IgD-negative memory B cell (primary cell): ENCODE measurements at regions not wholly inside any gene's neighbourhood (a gene's known extent, or its start where the extent isn't known, plus 50 kb on each side); places are given as distances from the start of the nearest gene placed in this dataset.

Source experiments
- H3K27ac Mint-ChIP-seq, 3 donors: one replicate each; pipeline ENCODE4 v1.8.0; 2020 to 2022; ENCODE audit warnings: mild to moderate bottlenecking in 3 of 3, mixed read lengths in 3 of 3, moderate library complexity in 1 of 3
- H3K27me3 Mint-ChIP-seq: one replicate; pipeline ENCODE4 v1.8.0; 2021; ENCODE audit warnings: mixed read lengths
- H3K36me3 Mint-ChIP-seq: one replicate; pipeline ENCODE4 v1.8.0; 2020; ENCODE audit warnings: mild to moderate bottlenecking, mixed read lengths
- H3K4me1 Mint-ChIP-seq, 3 donors: one replicate each; pipeline ENCODE4 v1.8.0; 2020 to 2022; ENCODE audit warnings: mixed read lengths in 3 of 3, mild to moderate bottlenecking in 1 of 3
- H3K4me3 Mint-ChIP-seq, 4 donors: one replicate each; pipeline ENCODE4 v1.8.0; 2020 to 2022; ENCODE audit warnings: mild to moderate bottlenecking in 4 of 4, mixed read lengths in 4 of 4, moderate library complexity in 3 of 4
- H3K9me3 Mint-ChIP-seq, 3 donors: one replicate each; pipeline ENCODE4 v1.8.0; 2020 to 2021; ENCODE audit warnings: mixed read lengths in 3 of 3, mild to moderate bottlenecking in 1 of 3

- Mint-ChIP-seq H3K4me1 (no peaks in the 10 kb centered on the region), H3K27ac (no peak overlapping the region), H3K4me3 (no peak overlapping the region), H3K9me3 (no peaks in the 10 kb centered on the region), H3K36me3 (peaks cover 4% of the 10 kb centered on the region), H3K27me3 (no peaks in the 10 kb centered on the region)
These were observed 264.0 kb downstream of the SKAP2 start for GRCh38 chr7:26600411-26600810.

- H3K36me3 Mint-ChIP-seq: peaks cover 2% of the 10 kb centered on the region
- H3K9me3 Mint-ChIP-seq: no peaks in the 10 kb centered on the region
- H3K27me3 Mint-ChIP-seq: no peaks in the 10 kb centered on the region
- no peak overlapping the region for H3K4me3 Mint-ChIP-seq
- H3K4me1 Mint-ChIP-seq: no peaks in the 10 kb centered on the region
- no peak overlapping the region for H3K27ac Mint-ChIP-seq
These were observed 260.8 kb downstream of the SKAP2 start for GRCh38 chr7:26603631-26604030.

DNA sequence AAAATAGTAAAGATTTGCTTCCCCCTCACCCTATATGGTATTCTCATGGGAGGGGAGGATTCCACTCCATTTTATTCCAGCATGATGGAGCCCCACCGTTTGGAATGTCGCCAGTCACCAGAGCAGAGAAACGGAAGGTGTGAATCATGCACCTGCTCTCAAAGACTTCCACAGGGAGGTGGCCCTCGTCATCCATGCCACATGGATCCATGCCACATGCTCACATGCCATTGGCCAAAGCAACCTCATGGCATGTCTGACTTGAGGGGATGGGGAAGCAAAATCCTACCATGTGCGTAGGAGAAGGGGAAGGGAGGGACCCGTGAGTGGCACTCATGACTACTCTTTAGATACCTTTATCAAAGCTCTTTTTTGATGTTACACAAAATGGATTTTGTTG, 256.0 kb downstream of the SKAP2 start:
- Mint-ChIP-seq H3K9me3 (no peaks in the 10 kb centered on the region), H3K4me1 (no peaks in the 10 kb centered on the region), H3K27ac (no peak overlapping the region)

DNA sequence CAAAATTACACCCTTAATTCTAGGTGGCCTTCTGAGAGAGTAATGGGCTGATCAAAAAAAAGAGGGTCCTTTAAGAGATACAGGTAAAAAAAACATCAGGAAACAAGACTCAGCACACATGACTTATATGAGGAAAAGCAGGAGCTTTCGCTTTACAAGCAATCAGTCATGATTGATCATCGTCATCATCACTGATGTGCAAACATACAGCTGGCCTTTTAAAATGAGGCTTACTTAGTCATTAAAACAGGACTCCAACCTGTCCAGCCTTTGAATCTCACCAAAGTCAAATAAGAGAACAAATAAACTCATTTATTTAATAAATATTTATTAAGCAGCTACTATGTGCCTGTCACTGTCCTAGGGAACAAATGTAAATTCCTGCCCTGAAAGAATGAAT, 255.3 kb downstream of the SKAP2 start:
- no peaks in the 10 kb centered on the region for H3K9me3 Mint-ChIP-seq
- H3K36me3 Mint-ChIP-seq: peaks cover 3% of the 10 kb centered on the region
- H3K27ac Mint-ChIP-seq: no peak overlapping the region
- no peaks in the 10 kb centered on the region for H3K27me3 Mint-ChIP-seq
- no peak overlapping the region for H3K4me3 Mint-ChIP-seq
- peaks cover 0 to 1% (median 0%) of the 10 kb centered on the region in 3 donors for H3K4me1 Mint-ChIP-seq

More for the DNA sequence above, 256.0 kb downstream of the SKAP2 start:
- Mint-ChIP-seq H3K36me3 (peaks cover 5% of the 10 kb centered on the region), H3K27me3 (no peaks in the 10 kb centered on the region), H3K4me3 (no peak overlapping the region)

GRCh38 chr7:26609532-26609931, 254.9 kb downstream of the SKAP2 start:
- no peaks in the 10 kb centered on the region for H3K9me3 Mint-ChIP-seq
- H3K4me1 Mint-ChIP-seq: peaks cover 0 to 1% (median 0%) of the 10 kb centered on the region in 3 donors
- H3K27me3 Mint-ChIP-seq: no peaks in the 10 kb centered on the region
- peaks cover 3% of the 10 kb centered on the region for H3K36me3 Mint-ChIP-seq
- H3K4me3 Mint-ChIP-seq: no peak overlapping the region
- H3K27ac Mint-ChIP-seq: no peak overlapping the region

- H3K4me1 Mint-ChIP-seq: peaks cover 0 to 1% (median 0%) of the 10 kb centered on the region in 3 donors
- H3K27me3 Mint-ChIP-seq: no peaks in the 10 kb centered on the region
These were observed 251.6 kb downstream of the SKAP2 start for GRCh38 chr7:26612742-26613141.

GRCh38 chr7:26614503-26614902, 249.9 kb downstream of the SKAP2 start:
- H3K27me3 Mint-ChIP-seq: no peaks in the 10 kb centered on the region
- peaks cover 9% of the 10 kb centered on the region for H3K36me3 Mint-ChIP-seq
- H3K4me1 Mint-ChIP-seq: peaks cover 0 to 1% (median 0%) of the 10 kb centered on the region in 3 donors
- H3K4me3 Mint-ChIP-seq: no peak overlapping the region
- H3K27ac Mint-ChIP-seq: no peak overlapping the region
- no peaks in the 10 kb centered on the region for H3K9me3 Mint-ChIP-seq

More at GRCh38 chr7:26612742-26613141, 251.6 kb downstream of the SKAP2 start:
- peaks cover 9% of the 10 kb centered on the region for H3K36me3 Mint-ChIP-seq
- H3K27ac Mint-ChIP-seq: no peak overlapping the region
- H3K9me3 Mint-ChIP-seq: no peaks in the 10 kb centered on the region
- peak overlapping the region in 1 of 4 donors; percentile 18 for H3K4me3 Mint-ChIP-seq

DNA sequence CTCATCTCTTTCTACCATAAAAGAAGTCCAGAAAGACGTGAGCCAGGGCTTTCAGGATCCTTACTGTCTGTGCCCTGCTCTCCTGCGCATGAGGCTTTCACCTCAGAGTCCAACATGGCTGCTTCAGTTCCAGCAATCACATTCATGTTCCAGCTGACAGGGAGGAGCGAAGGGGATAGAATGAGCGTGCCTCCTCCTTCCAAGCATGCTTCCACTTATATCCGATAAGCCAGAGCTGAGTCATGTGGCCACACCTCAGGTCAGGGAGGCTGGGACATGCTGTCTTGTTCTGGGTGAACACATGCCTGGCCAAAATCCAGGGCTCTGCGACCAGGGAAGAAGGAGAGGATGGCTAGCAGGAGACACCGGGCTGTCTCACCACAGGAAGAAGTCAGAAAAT, 248.2 kb downstream of the SKAP2 start:
- H3K4me3 Mint-ChIP-seq: no peak overlapping the region
- H3K4me1 Mint-ChIP-seq: peaks cover 0 to 1% (median 0%) of the 10 kb centered on the region in 3 donors
- H3K9me3 Mint-ChIP-seq: no peaks in the 10 kb centered on the region
- H3K36me3 Mint-ChIP-seq: peaks cover 9% of the 10 kb centered on the region
- no peak overlapping the region for H3K27ac Mint-ChIP-seq
- H3K27me3 Mint-ChIP-seq: no peaks in the 10 kb centered on the region

GRCh38 chr7:26617066-26617465, 247.3 kb downstream of the SKAP2 start:
- H3K27me3 Mint-ChIP-seq: no peaks in the 10 kb centered on the region

More at GRCh38 chr7:26617066-26617465, 247.3 kb downstream of the SKAP2 start:
- Mint-ChIP-seq H3K4me1 (peaks cover 0 to 1% (median 0%) of the 10 kb centered on the region in 3 donors), H3K36me3 (peaks cover 6% of the 10 kb centered on the region), H3K9me3 (no peaks in the 10 kb centered on the region), H3K4me3 (no peak overlapping the region), H3K27ac (no peak overlapping the region)
